ENCODE measurements at regions not wholly inside any gene's neighbourhood (a gene's known extent, or its start where the extent isn't known, plus 50 kb on each side); places are given as distances from the start of the nearest gene placed in this dataset.
"Not testable (repeated sequence)": the region's sequence is repeated elsewhere in the genome, so short reads cannot be mapped to it uniquely, and the experiment has no call there.

- TF ChIP-seq CTCF (IDR thresholded peaks at IDR 0.05 in 2 of 3, conservative IDR thresholded peaks at IDR 0.05 in 1 of 3; ENCODE audit: borderline replicate concordance in 1 of 3, insufficient read depth in 1 of 3, low read depth in 2 of 3, low read length in 2 of 3); ZBTB33 (IDR thresholded peaks at IDR 0.05; ENCODE audit: extremely low read depth, insufficient replicate concordance, low read length); POLR2A (IDR thresholded peaks at IDR 0.05; ENCODE audit: borderline replicate concordance, extremely low read depth, insufficient read depth, insufficient read length); EZH2 (IDR thresholded peaks at IDR 0.05); EGR1 (IDR thresholded peaks at IDR 0.05; ENCODE audit: low read depth); SP1 (IDR thresholded peaks at IDR 0.05; ENCODE audit: low read depth); RAD21 (IDR thresholded peaks at IDR 0.05; ENCODE audit: low read depth); JUND (IDR thresholded peaks at IDR 0.05); ZNF274 (IDR thresholded peaks at IDR 0.05; ENCODE audit: low read depth, low read length); CEBPB (IDR thresholded peaks at IDR 0.05; ENCODE audit: low read depth); POLR2AphosphoS5 (IDR thresholded peaks at IDR 0.05; ENCODE audit: low read depth, low read length); ATF3 (IDR thresholded peaks at IDR 0.05); REST (IDR thresholded peaks at IDR 0.05; ENCODE audit: low read depth): not testable (repeated sequence)
These were observed 160.5 kb upstream of the ZNF648 start for GRCh38 chr1:182221990-182222389.

Measured in HCT116 (cell line).